Retinal pigment epithelial cell (primary cell): ENCODE measurements at regions not wholly inside any gene's neighbourhood (a gene's known extent, or its start where the extent isn't known, plus 50 kb on each side); places are given as distances from the start of the nearest gene placed in this dataset.

Source experiments
- DNase-seq: peaks from one replicate; pipeline ENCODE4 v3.0.0-alpha.2; 2010; ENCODE audit warnings: low read depth
- H3K4me3 ChIP-seq: 2 replicates; pipeline ENCODE4 v1.5.1; 2011; ENCODE audit warnings: mild to moderate bottlenecking, low read length, control low read depth, moderate library complexity
- TF ChIP-seq, protein P1 (sequence below): conservative IDR thresholded peaks from 2 replicates; pipeline ENCODE4 v1.5.1; 2011; ENCODE audit warnings: low read depth, low read length, control low read depth, inconsistent platforms

GRCh38 chr16:64715624-64716023 lies 406.2 kb downstream of the CDH11 start:
- DNase-seq: no peak
- TF ChIP-seq, protein P1, sequence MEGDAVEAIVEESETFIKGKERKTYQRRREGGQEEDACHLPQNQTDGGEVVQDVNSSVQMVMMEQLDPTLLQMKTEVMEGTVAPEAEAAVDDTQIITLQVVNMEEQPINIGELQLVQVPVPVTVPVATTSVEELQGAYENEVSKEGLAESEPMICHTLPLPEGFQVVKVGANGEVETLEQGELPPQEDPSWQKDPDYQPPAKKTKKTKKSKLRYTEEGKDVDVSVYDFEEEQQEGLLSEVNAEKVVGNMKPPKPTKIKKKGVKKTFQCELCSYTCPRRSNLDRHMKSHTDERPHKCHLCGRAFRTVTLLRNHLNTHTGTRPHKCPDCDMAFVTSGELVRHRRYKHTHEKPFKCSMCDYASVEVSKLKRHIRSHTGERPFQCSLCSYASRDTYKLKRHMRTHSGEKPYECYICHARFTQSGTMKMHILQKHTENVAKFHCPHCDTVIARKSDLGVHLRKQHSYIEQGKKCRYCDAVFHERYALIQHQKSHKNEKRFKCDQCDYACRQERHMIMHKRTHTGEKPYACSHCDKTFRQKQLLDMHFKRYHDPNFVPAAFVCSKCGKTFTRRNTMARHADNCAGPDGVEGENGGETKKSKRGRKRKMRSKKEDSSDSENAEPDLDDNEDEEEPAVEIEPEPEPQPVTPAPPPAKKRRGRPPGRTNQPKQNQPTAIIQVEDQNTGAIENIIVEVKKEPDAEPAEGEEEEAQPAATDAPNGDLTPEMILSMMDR: no peak
- no peak overlapping the region for H3K4me3 ChIP-seq

DNA sequence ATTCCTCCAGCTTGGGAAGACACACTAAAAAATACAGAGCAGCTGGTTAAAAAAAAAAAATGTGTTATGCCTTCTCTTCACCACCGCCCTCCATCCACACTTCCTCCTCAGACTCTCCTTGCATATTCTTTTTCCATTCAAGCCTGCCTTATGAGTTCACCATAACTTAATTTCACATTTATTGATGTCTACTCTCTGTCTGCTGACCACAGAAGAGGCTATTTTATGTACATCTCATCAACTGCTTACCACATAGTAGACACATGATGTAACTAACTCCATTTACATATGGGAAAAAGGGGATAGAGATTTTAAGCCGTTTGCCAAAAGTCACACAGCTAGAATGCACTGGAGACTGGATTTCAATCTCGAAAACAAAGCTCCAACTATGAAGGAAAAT lies 409.8 kb downstream of the CDH11 start:
- no peak for DNase-seq
- TF ChIP-seq, protein P1: no peak
- H3K4me3 ChIP-seq: no peak overlapping the region

GRCh38 chr16:64711596-64711995 lies 410.3 kb downstream of the CDH11 start:
- TF ChIP-seq, protein P1: no peak
- H3K4me3 ChIP-seq: no peak overlapping the region
- DNase-seq: no peak

GRCh38 chr16:64711026-64711425 lies 410.8 kb downstream of the CDH11 start:
- TF ChIP-seq, protein P1: no peak
- no peak overlapping the region for H3K4me3 ChIP-seq
- no peak for DNase-seq

- no peak for DNase-seq
- TF ChIP-seq, protein P1: no peak
- no peak overlapping the region for H3K4me3 ChIP-seq
Measured at GRCh38 chr16:64705443-64705842, 416.4 kb downstream of the CDH11 start.

DNA sequence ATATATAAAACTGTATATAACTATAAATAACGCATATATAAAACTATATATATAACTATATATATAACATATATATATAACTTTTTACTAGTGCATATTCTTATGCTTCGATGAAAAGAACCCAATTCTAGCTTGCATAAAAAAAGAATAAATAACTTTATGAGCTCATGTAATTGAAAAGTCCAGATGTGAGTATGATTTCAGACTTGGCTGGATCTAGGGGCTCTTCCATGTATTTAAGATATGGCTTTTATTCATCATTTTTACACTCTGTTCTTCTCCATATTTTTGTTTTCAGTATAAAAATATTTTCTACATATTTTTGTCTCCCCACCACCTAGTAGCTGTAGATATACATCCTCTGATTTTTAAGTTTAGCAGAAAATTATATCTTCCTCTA lies 417.5 kb downstream of the CDH11 start:
- no peak overlapping the region for H3K4me3 ChIP-seq
- no peak for DNase-seq
- TF ChIP-seq, protein P1: no peak

DNA sequence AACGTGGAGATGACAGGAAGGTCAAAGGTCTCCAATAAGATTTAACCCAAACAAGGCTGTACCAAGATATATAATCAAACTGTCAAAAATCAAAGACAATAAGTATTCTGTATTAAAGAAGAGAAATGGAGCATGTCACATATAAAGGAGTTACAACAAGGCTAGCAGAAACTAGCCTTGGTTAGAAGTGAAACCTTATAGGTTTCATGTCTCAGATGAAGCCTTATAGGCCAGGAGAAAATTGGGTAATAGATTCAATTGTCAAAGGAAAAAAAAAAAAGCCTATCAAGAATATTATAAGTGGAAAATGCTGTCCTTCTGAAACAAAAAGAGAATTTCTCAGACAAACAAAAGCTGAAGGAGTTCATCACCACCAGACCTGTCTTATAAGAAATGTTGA lies 419.4 kb downstream of the CDH11 start:
- TF ChIP-seq, protein P1: no peak
- H3K4me3 ChIP-seq: no peak overlapping the region
- DNase-seq: no peak
